ENCODE measurements at regions not wholly inside any gene's neighbourhood (a gene's known extent, or its start where the extent isn't known, plus 50 kb on each side); places are given as distances from the start of the nearest gene placed in this dataset.

- TF ChIP-seq, protein P1, sequence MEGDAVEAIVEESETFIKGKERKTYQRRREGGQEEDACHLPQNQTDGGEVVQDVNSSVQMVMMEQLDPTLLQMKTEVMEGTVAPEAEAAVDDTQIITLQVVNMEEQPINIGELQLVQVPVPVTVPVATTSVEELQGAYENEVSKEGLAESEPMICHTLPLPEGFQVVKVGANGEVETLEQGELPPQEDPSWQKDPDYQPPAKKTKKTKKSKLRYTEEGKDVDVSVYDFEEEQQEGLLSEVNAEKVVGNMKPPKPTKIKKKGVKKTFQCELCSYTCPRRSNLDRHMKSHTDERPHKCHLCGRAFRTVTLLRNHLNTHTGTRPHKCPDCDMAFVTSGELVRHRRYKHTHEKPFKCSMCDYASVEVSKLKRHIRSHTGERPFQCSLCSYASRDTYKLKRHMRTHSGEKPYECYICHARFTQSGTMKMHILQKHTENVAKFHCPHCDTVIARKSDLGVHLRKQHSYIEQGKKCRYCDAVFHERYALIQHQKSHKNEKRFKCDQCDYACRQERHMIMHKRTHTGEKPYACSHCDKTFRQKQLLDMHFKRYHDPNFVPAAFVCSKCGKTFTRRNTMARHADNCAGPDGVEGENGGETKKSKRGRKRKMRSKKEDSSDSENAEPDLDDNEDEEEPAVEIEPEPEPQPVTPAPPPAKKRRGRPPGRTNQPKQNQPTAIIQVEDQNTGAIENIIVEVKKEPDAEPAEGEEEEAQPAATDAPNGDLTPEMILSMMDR (IDR thresholded peaks at IDR 0.05), result no peak
- TF ChIP-seq POLR2A (IDR thresholded peaks at IDR 0.05) (no peak), POLR2AphosphoS5 (IDR thresholded peaks at IDR 0.05) (no peak)
Measured at GRCh38 chr14:38608244-38608643, 352.4 kb upstream of the CLEC14A start.

Data from gastroesophageal sphincter (tissue), 3 donors.